ENCODE measurements at regions not wholly inside any gene's neighbourhood (a gene's known extent, or its start where the extent isn't known, plus 50 kb on each side); places are given as distances from the start of the nearest gene placed in this dataset.

GRCh38 chr6:11367638-11368199, 135.3 kb upstream of the NEDD9 start (continued):
- TF ChIP-seq MLXIP (CRISPR knock-in tag; IDR thresholded peaks at IDR 0.05; ENCODE audit: borderline replicate concordance) (peak; percentile 89), ZNF547 (CRISPR knock-in tag; IDR thresholded peaks at IDR 0.05) (no peak; the same call in 1 of the 2 replicates), ZBTB38 (CRISPR knock-in tag; IDR thresholded peaks at IDR 0.05) (peak; percentile 96), ZNF879 (CRISPR knock-in tag; IDR thresholded peaks at IDR 0.05) (no peak), DZIP1 (CRISPR knock-in tag; IDR thresholded peaks at IDR 0.05) (no peak), ZNF607 (CRISPR knock-in tag; IDR thresholded peaks at IDR 0.05; ENCODE audit: borderline replicate concordance) (peak; percentile 87; the same call in 1 of the 2 replicates), IRF9 (CRISPR knock-in tag; IDR thresholded peaks at IDR 0.05; ENCODE audit: borderline replicate concordance) (peak; percentile 82), U2AF2 (IDR thresholded peaks at IDR 0.05; ENCODE audit: low read depth, low read length) (no peak), PRMT3 (CRISPR knock-in tag; IDR thresholded peaks at IDR 0.05; ENCODE audit: borderline replicate concordance, low read depth) (0 out of 2 replicates have a peak, but pooled peaks have one; percentile 45), MYPOP (CRISPR knock-in tag; IDR thresholded peaks at IDR 0.05) (peak; percentile 88), ZNF24 (IDR thresholded peaks at IDR 0.05) (peak; percentile 56; the same call in 1 of the 2 replicates), ETS1 (CRISPR knock-in tag; IDR thresholded peaks at IDR 0.05) (no peak), NFYB (CRISPR knock-in tag; IDR thresholded peaks at IDR 0.05) (peak; percentile 65), ZSCAN21 (CRISPR knock-in tag; IDR thresholded peaks at IDR 0.05; ENCODE audit: borderline replicate concordance) (peak; percentile 84), ZNF75D (CRISPR knock-in tag; IDR thresholded peaks at IDR 0.05; ENCODE audit: borderline replicate concordance) (no peak), XRCC5 (optimal IDR thresholded peaks at IDR 0.05; ENCODE audit: low read length) (peak; percentile 74), SRSF4 (IDR thresholded peaks at IDR 0.05; ENCODE audit: low read depth, low read length, poor library complexity, severe bottlenecking) (no peak), TERF1 (CRISPR knock-in tag; IDR thresholded peaks at IDR 0.05) (no peak), ZSCAN20 (CRISPR knock-in tag; IDR thresholded peaks at IDR 0.05; ENCODE audit: borderline replicate concordance) (no peak)

Measured in HepG2 (cell line).